ENCODE measurements at regions not wholly inside any gene's neighbourhood (a gene's known extent, or its start where the extent isn't known, plus 50 kb on each side); places are given as distances from the start of the nearest gene placed in this dataset.

DNA sequence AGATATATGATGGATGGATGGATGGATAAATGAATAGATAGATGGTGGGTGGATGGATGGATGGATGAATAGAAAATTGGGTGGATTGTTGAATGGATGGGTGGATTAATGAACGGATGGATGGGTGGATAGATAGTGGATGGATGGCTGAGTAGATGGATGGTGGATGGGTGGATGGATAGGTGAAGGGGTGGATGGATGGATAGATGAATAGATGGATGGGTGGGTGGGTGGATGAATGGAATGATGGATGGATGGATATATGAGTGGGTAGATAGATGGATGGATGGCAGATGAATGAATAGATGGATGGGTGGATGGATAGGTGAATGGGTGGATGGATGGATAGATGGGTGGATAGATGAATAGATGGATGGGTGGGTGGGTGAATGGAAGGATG is 80.7 kb upstream of the NEDD9 start:
- intact Hi-C loops (cut with DNase I, micrococcal nuclease): no loop called here
- no peaks in the 10 kb centered on the region for H3K9me3 Mint-ChIP-seq
- H3K9me3 ChIP-seq (ENCODE audit: control insufficient read depth in 1 of 2, insufficient read depth in 1 of 2, low read length in 2 of 2): no peaks in the 10 kb centered on the region
- H3K36me3 ChIP-seq (ENCODE audit: insufficient read depth, low read length): peaks cover 12% of the 10 kb centered on the region
- H3K4me3 Mint-ChIP-seq: no peak overlapping the region
- peaks cover 8% of the 10 kb centered on the region for H3K4me1 ChIP-seq (ENCODE audit: insufficient read depth, low read length)
- peaks cover 71% of the 10 kb centered on the region for H3K36me3 Mint-ChIP-seq (ENCODE audit: low read depth)
- ChIA-PET CTCF (no interaction called here), POLR2A (no interaction called here)
- no peak for DNase-seq
- no peak overlapping the region for H3K27ac ChIP-seq (ENCODE audit: low read depth in 1 of 2, low read length in 2 of 2)
- H3K27me3 ChIP-seq (ENCODE audit: control insufficient read depth in 1 of 2, insufficient read depth in 2 of 2, low read length in 2 of 2): no peaks in the 10 kb centered on the region
- H3K27me3 Mint-ChIP-seq: no peaks in the 10 kb centered on the region
- no peak for TF ChIP-seq CTCF (IDR thresholded peaks at IDR 0.05)
- peaks cover 13% of the 10 kb centered on the region for H3K4me1 Mint-ChIP-seq (ENCODE audit: low read depth)
- H3K27ac Mint-ChIP-seq: no peak overlapping the region
- H3K4me3 ChIP-seq (ENCODE audit: low read length): no peak overlapping the region
- no peak for ATAC-seq (ENCODE audit: poor library complexity)

DNA sequence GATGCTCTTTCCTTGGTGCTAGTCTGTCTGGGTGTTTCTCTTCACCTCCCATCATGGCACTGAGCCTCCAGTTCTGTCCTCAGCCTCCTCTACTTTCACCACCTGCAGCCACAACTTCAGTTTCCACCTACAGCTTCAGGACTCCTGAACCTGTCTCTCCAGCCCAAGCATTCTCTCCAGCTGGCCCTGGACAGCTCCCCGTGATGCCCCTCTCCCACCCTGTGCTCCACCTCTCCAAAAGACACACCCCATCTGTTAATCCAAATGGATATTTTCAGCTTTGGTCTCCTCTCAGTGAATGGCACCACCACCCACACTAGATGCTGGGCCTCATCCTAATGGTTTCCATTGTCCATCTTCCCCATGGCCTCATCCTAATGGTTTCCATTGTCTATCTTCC is 79.5 kb upstream of the NEDD9 start:
- no peak for TF ChIP-seq CTCF (IDR thresholded peaks at IDR 0.05)
- H3K27ac Mint-ChIP-seq: no peak overlapping the region
- intact Hi-C loops (cut with DNase I, micrococcal nuclease): no loop called here
- H3K27ac ChIP-seq (ENCODE audit: low read depth in 1 of 2, low read length in 2 of 2): no peak overlapping the region
- H3K4me1 Mint-ChIP-seq (ENCODE audit: low read depth): peaks cover 5% of the 10 kb centered on the region
- H3K4me3 Mint-ChIP-seq: no peak overlapping the region
- no peak for DNase-seq
- no peaks in the 10 kb centered on the region for H3K4me1 ChIP-seq (ENCODE audit: insufficient read depth, low read length)
- no peaks in the 10 kb centered on the region for H3K9me3 ChIP-seq (ENCODE audit: control insufficient read depth in 1 of 2, insufficient read depth in 1 of 2, low read length in 2 of 2)
- no peaks in the 10 kb centered on the region for H3K9me3 Mint-ChIP-seq
- ATAC-seq (ENCODE audit: poor library complexity): no peak
- peaks cover 66% of the 10 kb centered on the region for H3K36me3 Mint-ChIP-seq (ENCODE audit: low read depth)
- ChIA-PET CTCF (no interaction called here), POLR2A (no interaction called here)
- peaks cover 9% of the 10 kb centered on the region for H3K36me3 ChIP-seq (ENCODE audit: insufficient read depth, low read length)
- no peaks in the 10 kb centered on the region for H3K27me3 Mint-ChIP-seq
- H3K27me3 ChIP-seq (ENCODE audit: control insufficient read depth in 1 of 2, insufficient read depth in 2 of 2, low read length in 2 of 2): no peaks in the 10 kb centered on the region
- H3K4me3 ChIP-seq (ENCODE audit: low read length): no peak overlapping the region

DNA sequence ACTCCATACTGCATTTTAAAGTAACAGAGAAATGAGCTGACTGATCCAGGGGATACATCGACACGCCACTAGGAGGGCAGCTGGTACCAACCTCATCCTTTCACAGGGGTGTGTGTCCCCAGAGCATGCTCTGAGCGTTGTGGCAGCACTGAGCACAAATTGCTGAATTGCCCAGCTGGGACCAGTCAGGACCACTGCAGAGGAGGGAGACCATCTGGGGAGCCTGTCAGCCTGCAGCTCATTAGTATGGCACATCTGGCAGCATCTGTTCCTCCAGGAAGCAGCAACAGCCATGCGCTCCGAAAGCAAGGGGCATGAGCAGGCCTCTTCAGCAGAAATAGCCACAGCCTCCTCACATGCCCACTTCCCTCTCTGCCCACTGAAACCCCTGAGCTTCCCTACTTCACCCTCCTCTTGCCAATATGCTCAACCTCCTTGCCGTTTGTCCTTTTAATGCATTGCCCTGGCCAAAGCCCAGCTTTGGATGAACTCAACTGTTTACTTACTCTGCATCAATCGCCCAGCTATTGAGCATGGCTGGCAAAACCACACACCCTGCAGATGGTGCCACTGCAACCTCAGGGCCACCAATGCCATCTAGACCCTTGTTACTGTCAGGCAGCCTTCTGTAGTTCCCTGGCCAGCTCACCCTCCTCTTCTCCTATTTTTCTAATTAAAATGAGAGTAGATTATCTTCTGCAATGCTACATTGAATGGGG is 77.6 kb upstream of the NEDD9 start:
- H3K36me3 ChIP-seq (ENCODE audit: insufficient read depth, low read length): peaks cover 21% of the 10 kb centered on the region
- ChIA-PET POLR2A (interaction anchor here (0.7 kb wide), 1 partner anchor 48 kb away, joined by 3 read pairs; no protein-coding TSS in a partner anchor), CTCF (interaction anchor here (0.6 to 1.1 kb wide), 2 partner anchors 19 to 44 kb away, joined by 3 to 6 read pairs; no protein-coding TSS in a partner anchor)
- no peak overlapping the region for H3K4me3 Mint-ChIP-seq
- no peak for TF ChIP-seq CTCF (IDR thresholded peaks at IDR 0.05)
- H3K9me3 Mint-ChIP-seq: peaks cover 3% of the 10 kb centered on the region
- H3K9me3 ChIP-seq (ENCODE audit: control insufficient read depth in 1 of 2, insufficient read depth in 1 of 2, low read length in 2 of 2): no peaks in the 10 kb centered on the region
- no peak for ATAC-seq (ENCODE audit: poor library complexity)
- H3K36me3 Mint-ChIP-seq (ENCODE audit: low read depth): peaks cover 70% of the 10 kb centered on the region
- H3K27me3 Mint-ChIP-seq: no peaks in the 10 kb centered on the region
- no peak for DNase-seq
- peaks cover 5% of the 10 kb centered on the region for H3K4me1 Mint-ChIP-seq (ENCODE audit: low read depth)
- H3K27ac ChIP-seq (ENCODE audit: low read depth in 1 of 2, low read length in 2 of 2): no peak overlapping the region
- no peaks in the 10 kb centered on the region for H3K27me3 ChIP-seq (ENCODE audit: control insufficient read depth in 1 of 2, insufficient read depth in 2 of 2, low read length in 2 of 2)
- no peak overlapping the region for H3K4me3 ChIP-seq (ENCODE audit: low read length)
- intact Hi-C loops (cut with DNase I, micrococcal nuclease): no loop called here
- peak overlapping the region; percentile 13 for H3K27ac Mint-ChIP-seq
- no peaks in the 10 kb centered on the region for H3K4me1 ChIP-seq (ENCODE audit: insufficient read depth, low read length)
